HT1080 (cell line): ENCODE measurements at regions not wholly inside any gene's neighbourhood (a gene's known extent, or its start where the extent isn't known, plus 50 kb on each side); places are given as distances from the start of the nearest gene placed in this dataset.
A peak's percentile ranks its signal among the peaks of the same experiment; 100 is the strongest.

Source experiments
- DNase-seq: peaks from one replicate; pipeline ENCODE4 v3.0.0-alpha.2; 2015; ENCODE audit warnings: low read depth

DNA sequence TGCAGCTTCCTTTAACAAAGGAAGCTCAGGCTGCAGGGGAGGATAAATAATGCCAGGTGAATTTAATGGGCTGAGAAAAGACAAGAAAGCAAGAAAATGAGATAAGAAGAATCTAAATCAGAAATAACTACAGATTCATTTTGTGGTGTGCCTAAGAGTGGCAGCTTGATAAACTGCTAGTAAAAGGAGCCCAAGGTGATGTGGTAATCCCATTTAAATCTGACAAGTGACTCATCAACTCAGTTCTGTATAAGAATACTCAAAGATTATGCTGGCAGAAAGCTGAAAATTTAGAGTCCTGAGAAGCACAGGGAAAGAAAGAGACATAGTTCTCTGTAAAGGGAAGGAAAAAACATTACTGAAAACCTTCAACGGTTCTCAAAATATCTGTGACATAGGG lies 109.4 kb upstream of the PDE1C start:
- DNase-seq, result no peak

DNA sequence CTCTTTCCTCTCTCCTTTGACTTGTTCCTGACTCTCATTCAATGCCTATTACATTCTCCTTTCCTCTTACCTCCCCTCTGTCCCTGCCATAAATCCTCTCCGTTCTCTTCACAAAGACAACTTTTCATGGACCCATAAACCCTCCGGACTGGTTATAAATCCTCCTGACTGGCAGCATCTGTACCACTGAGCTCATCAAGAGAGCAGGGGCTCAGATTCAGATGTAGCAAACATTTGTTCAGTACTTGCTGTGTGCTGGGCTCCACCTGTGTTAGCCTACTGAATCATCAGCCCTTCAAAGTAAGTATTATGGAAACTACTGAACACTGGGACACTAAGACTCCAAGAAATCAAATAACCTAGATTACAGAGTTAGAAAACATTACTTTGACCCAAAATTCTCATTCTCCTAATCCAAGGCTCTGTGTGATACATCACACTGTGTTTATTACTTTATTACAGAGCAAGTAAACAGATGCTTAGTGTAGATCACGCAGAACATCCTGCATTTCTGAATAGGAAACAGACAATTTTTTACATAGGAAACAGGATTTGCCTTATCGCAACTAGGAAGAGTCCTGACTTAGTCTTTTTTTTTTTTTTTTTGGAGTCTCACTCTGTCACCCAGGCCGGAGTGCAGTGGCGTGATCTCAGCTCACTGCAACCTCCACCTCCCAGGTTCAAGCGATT lies 108.6 kb upstream of the PDE1C start:
- no peak for DNase-seq

DNA sequence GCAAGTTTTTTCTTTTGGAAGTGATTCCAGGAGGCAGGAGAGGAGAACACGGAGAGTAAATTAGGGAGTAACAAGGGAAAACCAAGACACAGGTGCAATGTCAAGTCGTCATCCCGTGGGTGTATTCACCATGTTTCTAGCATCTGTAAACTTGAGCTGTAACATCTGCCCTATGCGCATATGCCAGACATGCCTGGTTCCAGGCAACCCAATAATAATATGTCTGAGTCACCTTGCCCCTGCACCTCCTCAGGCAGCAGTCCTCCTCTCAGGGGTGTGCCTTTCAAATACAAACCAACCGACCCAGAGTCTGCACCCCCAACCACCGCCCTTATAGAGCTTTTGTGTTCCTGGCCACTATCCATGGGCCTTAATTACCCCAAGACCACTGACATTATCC lies 107.0 kb upstream of the PDE1C start:
- DNase-seq, result no peak

DNA sequence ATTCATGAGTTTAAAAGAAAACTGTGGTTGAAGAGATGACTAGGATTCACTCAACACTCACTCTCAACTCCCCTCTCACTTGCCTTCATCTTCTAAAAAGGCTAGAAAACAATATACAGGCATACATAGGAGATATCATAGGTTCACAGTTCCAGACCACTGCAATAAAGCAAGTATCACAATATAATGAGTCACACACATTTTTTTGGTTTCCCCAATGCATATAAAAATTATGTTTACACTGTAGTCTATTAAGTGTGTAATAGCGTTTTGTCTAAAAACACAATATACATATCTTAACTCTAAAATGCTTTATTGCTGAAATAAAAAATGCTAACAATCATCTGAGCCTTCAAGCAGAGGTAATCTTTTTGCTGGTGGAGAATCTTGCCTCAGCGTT lies 104.9 kb upstream of the PDE1C start:
- DNase-seq, result no peak

DNA sequence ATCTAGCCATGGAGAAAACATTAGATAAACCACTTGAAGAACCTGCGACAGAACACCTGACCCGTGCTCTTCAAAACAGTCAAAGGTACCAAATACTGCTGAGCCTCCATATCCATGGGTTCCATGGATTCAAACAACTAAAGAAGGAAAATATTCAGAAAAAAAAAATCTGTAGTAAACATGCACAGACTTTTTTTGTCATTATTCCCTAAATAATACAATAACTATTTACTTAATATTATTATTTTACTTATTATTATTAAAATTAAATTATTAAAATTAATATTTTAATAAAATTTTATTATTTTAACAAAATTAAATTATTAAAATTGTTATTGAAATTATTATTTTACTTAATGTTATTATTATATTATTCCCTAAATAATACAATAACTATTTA lies 101.0 kb upstream of the PDE1C start:
- no peak for DNase-seq

DNA sequence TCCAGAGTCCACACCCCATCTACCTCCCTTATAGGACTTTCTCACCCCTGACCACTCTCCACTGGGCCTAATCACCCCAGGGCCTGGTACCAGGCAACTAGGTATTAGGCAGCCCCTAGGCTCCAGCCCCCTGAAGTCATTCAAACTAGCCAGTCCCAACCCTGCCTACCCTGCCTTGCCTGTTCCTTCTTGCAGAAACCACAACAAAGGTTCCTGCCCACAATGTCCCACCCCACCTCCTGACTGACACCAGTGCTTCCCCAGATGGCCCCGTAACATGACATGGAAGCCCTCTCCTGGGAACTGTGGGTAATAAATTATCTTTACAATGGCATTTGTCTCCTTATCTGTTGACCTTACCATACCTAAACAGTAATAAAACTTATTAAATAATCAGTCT lies 100.6 kb upstream of the PDE1C start:
- DNase-seq, result no peak

DNA sequence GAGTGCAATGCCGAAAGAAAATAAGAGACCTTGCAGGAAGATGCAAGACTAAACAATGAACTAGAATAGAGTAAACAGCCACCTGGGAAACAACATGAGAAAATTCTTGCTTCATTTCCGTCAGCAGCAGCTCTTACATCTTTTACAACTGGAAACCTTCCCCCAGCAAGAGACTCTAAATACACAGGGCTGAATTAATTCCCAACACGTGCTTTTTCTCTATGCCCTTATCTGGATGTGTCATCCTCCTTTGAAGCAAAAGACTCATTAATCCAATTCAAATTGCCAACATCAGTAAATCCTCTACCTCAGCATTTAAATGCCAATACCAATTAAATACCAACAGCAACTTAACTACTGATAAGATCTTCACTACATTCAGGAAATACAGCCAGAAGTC lies 99.0 kb upstream of the PDE1C start:
- DNase-seq, result no peak

DNA sequence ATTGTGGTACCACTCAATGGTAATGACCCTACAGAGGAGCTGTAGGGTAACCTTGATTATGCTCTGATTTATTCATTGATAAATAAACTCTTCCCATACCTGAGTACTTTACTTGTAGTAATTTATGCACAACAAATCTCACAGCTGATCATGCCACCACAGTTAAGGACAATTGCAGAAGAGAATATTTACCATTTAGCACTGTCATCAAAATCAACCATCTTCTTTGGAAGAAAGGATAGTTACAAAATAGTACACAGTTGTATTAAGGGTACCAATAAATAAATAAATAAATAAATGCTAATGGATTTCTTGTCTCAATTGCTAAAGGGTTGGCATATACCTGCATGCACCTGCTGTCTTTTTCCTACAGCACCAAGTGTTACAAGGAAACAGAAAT lies 97.6 kb upstream of the PDE1C start:
- no peak for DNase-seq

DNA sequence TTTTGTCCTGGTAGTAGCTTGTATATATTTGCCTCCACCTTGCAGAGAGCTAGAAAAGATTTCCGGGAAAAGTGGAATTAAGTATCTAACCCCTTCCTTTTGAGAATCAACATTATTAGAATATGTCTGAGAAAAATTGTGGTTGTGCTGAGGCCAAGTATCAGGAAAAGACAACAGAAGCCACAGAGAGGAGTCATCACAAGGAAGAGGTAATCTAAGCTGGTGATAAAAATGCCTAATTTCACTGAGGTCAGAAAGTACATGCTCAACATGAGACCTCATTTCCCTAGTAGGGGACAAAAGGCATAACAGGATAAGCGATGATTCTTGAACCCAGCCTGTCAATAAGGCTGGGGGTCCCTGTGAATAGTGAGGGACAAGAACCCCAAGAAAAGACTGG lies 97.0 kb upstream of the PDE1C start:
- no peak for DNase-seq

DNA sequence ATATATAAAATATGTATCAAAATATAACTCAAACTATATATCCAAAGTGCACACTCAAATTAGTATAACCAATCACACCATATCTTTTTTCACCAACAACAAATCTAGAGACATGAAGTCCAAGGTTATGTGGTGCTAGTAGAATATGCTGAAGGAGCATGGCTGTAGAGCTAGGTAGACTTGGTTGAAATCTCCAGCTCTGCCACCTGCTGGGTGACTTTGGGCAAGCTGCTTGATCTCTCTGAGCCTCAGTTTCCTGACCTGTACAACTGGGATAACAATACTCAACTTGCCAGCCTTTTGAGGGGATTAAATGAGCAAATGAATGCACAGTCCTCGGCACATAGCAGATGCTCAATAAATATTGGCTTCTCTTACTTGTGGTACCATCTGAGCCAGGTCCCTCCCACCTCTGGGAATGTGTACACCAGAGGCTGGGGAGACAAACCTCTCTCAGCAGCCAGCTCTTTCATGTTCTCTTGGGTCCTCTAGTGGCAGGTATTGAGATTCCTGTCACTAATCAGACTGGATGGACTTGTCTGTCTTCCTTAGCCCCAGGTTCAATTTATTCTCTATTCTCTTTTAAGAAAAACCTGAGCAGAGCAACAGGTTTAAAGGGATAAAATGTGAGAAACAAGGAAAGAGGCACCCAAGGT lies 94.3 kb upstream of the PDE1C start:
- peak; percentile 67 for DNase-seq

DNA sequence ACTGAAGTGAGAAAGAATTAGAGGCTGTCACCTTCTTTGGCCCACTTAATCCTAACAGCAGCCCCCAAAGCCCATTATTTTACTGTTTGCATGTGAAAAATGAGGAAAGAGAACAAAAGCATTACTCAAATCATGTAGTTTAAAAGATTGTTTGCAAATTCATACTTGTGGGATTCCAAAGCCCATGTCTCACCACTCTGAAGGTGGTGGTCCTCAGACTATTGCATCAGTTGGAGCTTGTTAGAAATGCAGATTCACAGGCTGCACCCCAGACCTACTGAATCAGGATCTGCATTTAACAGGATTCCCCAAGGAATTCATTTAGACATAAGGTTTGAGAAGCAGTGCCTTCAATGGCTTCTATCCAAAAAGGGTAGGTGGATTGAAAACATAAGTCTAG lies 93.7 kb upstream of the PDE1C start:
- no peak for DNase-seq

DNA sequence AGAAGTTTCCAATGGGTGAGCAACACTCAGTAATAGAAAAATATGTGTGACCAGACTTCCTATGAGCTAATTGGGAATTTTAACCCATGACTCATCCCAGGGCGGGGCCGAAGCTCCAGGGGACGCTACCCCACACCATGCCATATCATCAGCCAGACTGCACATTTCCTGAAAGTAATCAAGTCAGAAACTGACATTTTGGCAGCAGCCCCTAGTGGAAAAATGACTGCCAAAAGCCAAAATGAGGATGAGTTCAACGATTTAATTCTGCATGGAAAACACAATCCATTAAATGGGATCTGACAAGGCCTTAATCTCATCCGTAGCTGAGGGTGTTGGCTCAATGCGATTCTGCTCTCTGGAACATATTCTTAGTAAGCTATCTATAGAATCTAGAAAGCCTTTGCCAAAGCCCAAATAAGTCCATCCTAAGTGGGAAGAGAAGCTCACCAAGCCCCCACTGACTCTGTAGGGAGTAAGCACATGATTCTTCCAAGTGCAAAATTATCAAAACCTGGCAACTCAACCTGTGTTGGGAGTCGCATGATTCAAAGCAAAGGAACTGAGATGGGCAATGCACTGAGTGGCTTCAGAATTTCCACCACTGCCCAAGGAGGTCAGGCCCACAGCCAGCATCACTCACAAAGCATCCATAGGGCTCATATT lies 93.1 kb upstream of the PDE1C start:
- peak; percentile 98 for DNase-seq

DNA sequence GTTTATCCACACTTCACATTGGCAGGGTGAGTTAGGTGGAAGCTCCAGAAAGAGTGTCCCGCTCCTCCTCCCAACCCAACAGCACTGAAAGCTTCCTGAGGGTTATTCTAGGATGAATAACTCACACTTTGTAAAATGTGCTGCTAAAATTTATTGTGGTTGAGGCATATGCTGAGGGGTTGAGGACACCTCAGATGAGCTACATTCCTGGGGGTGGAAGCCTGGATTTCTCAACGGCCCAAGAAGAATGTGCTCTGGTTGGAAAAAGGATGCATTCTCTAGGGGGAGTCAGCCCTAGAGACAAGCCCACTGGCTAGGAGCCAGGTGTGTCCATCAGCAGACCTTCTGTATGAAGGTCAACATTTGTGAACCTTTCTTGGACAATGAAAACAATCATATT lies 91.5 kb upstream of the PDE1C start:
- peak; percentile 90 for DNase-seq

DNA sequence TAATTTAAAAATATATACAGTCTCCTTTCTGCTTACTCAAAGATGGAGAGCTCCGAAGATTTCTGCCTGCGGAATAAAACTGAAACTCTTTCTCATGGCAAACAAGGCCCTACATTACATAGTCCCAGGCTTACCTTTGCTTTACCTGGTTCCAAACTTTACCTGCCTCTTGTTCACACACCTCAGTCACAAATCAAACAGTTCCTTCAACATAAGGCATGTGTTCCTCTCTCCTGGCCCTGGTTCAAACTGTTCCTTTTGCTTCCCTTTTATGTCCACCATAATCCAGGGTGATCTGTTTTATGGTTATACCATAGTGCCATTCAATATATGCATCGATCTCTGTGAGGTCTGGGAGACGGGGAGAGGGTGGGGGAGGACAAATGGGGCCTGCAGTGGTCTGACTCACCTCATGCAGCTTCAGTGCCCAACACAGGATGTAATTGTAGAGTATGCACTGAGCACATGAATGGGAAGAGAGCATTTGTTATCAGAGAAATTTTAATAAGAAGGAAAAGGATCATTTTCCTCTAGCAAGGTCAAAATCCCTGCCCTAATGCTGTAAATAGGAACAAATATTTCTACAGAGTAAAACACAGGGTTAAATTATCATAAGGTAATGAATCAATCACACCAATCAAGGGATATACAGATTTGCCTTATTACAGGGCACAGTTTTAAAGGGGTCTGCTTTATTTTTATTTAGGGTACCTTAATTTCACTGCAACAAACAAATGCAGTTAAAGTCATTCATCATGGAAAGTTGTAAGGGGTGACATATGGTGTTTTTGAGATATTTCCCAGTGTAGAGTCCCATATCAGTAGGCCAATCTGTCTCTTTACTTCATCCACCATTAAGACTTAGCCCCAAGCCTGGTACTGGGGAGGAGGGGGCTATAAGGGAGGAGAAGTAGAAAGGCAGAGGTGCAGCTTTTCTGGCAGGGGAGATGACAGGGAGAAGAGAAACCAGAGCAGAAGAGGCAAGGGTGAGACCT lies 88.8 kb upstream of the PDE1C start:
- DNase-seq, result peak; percentile 55

DNA sequence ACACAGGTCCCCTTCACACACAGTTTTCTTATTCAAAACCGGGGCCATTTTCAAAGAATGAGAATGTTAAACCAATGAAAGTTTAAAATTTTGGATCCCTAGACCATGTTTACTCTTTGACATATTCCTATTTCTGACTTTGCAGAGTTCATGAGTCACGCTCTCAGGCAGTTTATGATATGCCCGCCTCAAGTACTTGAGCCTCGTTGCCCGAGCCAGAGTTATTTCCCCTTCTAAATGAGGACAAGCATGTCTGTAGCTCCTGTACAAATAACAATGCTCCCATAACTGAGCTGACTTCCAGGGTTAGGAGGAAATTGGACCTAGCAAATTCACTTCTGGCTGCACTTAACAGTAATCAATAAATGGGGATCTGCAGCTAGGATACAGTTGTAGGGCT lies 87.9 kb upstream of the PDE1C start:
- DNase-seq, result peak; percentile 32

DNA sequence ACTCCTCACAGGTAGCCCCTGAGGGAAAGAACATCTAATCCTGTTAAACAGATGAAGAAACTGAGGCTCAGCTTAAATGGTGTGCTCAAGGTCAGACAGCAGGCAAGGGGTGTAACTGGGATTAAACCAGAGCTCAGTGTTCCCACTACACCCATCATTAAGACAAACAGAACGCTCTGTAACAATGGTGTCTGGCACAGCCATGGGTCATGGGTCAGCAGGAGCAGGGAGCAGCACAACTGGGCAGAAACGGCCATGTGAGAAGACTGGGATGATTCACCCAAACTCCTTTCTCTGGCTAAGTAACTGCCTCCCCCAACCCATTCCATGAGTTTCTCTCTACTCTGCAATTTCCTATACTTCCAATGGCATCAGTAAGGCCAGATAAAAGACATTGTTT lies 85.5 kb upstream of the PDE1C start:
- DNase-seq, result no peak

DNA sequence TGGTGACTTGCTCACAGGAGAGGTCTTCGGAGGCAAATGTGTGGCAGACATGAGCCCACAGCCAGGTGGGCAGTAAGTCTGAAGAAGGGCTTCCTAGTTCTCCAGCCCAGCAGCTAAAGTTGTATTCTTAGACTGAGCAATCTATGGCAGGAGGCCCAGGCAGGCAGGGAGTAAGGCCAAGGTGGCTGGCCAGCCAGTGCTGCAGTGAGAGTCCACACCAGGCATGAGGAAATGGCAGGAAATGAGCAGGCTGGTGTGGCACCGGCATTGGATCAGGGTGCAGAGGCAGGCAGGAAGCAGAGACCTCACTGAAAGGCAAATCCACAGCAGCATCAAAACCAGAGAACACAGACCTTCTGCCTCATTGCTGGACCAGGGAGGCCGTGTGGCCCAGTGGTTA lies 84.6 kb upstream of the PDE1C start:
- DNase-seq, result peak; percentile 55

DNA sequence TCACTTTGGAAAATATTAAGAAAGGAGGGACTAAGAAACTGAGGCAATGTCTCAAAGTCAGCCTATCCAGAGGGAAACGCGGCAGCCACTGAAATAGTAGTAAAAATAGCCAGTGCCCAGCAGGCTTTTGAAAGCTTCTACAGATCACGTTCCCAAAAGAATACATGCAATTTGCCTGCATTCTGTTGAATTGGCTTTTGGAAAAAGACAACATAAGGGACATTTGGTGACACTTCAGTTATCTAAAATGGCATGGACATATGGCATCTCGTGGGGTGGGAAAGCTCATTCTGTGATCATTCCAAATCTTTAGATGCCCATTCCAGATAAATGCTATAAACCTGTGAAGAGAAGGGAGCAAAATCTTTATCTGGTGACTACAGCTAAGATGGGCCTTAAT lies 82.8 kb upstream of the PDE1C start:
- DNase-seq, result no peak

DNA sequence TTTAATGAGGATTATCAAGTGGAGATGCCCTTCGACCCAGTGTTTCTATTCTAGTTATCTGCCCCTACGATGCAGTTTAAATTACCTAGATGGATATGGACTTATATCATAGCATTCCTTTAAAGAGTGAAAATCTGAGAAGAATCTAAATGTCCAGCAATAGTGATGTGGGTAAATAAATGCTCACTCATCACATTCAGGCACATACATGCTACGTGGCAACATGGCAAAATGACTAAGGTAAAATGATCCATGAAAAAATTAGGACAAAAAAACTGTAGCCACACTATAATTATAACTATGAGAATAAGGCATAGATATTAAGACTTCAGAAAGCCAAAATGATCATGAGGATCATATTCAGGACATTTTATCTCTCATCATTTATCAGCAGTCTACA lies 82.4 kb upstream of the PDE1C start:
- DNase-seq, result no peak

DNA sequence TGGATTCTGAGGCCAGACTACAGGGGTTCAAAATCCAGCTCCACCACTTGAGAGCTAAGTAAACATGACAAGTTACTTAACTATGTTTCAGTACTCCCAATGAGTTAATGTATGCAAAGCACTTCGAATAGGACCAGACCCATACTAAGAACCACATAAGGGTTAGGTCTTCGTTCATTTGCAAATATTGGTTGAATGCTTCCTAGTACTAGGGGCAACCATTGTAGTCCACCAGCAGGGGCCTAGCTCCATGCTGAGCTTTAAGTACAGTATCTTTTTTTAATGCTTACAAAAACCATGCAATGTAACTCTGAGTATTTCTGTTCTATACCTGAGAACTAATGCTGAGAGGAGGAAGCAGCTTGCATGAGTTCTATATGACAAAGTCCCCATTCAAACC lies 80.4 kb upstream of the PDE1C start:
- no peak for DNase-seq

DNA sequence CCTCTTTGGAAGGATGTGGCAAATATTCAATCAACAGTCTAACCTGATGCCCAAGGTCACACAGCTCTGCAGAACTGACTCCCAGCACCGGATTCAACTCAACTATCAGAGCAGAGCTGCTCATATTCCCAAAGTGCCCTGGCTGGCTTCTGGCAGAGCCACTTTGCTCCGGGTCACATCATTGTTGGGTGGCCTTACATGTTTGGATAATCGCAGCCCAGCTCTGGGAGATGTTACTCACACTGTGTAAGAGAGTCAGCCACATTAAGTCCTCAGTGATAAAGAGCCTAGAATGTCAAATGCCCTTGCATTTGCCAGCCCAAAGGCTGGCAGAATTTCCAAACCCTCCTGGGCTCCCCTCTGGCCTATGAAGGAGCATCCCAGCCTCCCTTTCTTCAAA lies 79.8 kb upstream of the PDE1C start:
- no peak for DNase-seq
